HG03196 (cell line): ENCODE measurements at regions not wholly inside any gene's neighbourhood (a gene's known extent, or its start where the extent isn't known, plus 50 kb on each side); places are given as distances from the start of the nearest gene placed in this dataset.

Experiments used
- ATAC-seq: cut with Tn5 transposase; IDR thresholded peaks from one replicate; pipeline ENCODE4 v1.9.1; 2021; ENCODE audit not compliant: unreplicated experiment

- no peak for ATAC-seq
Measured at GRCh38 chr1:168782559-168783116, 53.6 kb upstream of the DPT start.

DNA sequence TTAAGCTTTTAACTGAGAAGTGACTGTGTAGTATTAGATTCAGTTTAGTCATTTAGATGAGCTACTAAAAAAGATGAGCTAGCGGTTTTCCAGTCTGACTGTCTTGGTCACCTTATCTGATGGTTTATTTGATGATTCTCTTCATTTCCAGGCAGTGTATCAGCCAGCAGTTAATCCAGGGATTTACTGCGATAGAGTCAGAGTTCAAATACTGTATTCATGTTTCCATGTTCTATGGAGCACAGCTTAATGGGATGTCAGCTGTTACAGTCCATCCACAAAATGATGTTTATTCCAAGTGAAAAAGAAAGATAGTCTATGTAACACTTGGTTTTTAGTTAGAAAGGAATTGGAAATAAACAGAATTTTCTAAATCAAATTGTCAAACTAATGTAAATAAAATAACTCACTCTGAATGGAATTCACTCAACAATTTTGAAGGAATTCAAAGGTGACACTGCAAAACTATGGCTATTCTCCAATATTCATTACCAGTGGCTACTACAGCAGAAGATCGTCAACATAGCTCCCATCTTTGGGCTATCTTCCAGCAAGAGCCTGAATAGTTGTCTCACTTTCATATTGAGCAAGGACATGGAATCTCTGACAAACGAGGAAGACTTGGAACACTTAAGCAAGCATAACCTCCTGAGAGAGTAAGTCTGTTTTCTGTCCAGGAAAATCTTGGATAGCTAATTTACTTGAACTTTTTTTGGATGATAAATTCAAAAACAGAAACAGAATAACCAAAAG is 54.6 kb upstream of the DPT start:
- no peak for ATAC-seq

- ATAC-seq = no peak
Measured at GRCh38 chr1:168786476-168787330, 57.7 kb upstream of the DPT start.

GRCh38 chr1:168788258-168788657 is 59.3 kb upstream of the DPT start:
- ATAC-seq = no peak

GRCh38 chr1:168789501-168789900 is 60.5 kb upstream of the DPT start:
- ATAC-seq = no peak

- no peak for ATAC-seq
Measured at GRCh38 chr1:168792142-168792541, 63.1 kb upstream of the DPT start.

GRCh38 chr1:168792592-168793125 is 63.7 kb upstream of the DPT start:
- ATAC-seq = no peak

GRCh38 chr1:168794057-168794456 is 65.1 kb upstream of the DPT start:
- no peak for ATAC-seq

- ATAC-seq = no peak
Measured at GRCh38 chr1:168795681-168796080, 66.7 kb upstream of the DPT start.

DNA sequence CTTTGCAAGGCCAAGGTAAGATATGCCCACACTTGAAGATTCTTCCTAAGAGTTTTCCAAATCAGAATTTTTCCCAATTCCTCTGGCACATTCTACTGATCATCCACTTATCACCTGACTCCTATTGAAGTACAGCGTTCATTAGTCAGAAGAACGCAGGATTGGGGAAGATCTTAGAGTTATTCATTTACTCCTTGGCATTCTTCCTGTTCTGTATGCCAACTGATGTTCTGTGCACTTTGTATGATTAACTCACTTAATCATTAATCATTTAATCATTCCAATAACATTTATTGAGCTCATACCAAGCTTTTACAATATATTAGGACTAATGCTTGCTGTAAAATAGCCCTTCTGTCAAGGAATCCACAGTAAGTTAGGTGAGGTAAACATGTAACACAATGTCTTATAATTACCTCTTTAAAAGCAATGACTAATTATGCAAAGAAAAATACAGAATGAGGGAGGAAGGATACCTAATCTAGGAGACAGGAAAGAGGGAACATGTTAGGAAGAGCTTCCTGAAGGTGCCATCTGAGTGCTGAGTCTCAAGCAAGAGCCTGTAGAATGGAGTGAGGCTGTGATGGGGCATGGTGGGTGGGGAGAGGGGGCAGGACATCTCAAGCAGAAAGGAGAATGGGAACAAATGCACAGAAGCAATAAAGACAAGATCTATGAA is 71.1 kb upstream of the DPT start:
- no peak for ATAC-seq

DNA sequence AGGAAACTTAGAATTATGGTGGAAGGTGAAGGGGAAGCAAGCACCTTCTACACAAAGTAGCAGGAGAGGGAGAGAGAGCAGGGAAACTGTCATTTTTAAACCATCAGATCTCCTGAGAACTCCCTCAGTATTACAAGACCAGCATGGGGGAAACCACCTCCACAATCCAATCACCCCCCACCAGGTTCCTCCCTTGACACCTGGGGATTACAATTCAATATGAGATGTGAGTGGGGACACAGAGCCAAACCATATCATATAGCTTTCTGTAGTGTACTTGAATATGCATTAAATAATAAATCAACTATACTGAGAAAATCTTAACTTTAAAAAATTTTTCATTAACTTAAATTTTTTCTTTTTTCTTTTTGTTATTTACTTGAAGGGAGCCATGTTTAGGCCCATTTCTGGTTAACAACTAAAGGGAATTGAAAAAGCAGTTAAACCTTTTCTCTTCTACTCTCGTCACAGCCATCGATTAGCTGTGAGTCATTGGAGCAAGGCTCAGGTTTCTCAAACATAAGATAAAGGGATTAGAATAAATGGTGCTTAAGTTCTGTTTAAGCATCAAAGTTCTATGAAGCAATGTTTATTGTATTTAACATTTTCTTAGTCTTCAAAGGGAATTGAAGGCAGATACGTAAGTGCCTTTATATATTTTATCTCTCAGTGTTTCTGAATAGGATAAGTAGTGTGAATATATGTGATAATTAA is 72.2 kb upstream of the DPT start:
- no peak for ATAC-seq

- ATAC-seq = no peak
Measured at GRCh38 chr1:168803806-168804510, 75.0 kb upstream of the DPT start.

- no peak for ATAC-seq
Measured at GRCh38 chr1:168806952-168807351, 77.9 kb upstream of the DPT start.

DNA sequence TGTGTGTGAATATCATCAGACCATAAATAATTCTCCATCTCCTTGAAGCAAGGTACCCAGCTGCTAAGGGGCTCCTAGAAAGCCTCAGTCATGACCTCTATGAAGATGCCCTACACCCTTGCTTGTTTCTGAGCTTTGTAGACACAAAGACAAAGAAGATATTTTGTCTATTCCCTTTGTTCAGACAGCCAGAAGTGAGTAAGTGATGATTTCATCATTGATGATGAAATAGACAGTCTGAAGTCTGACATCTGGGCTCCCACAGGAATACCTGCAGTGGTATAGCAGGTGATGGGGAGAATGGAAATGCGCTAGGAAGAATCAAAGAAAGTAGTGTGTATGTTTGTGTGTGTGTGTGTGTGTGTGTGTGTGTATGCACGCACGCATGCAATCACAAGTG is 82.2 kb upstream of the DPT start:
- ATAC-seq = no peak

DNA sequence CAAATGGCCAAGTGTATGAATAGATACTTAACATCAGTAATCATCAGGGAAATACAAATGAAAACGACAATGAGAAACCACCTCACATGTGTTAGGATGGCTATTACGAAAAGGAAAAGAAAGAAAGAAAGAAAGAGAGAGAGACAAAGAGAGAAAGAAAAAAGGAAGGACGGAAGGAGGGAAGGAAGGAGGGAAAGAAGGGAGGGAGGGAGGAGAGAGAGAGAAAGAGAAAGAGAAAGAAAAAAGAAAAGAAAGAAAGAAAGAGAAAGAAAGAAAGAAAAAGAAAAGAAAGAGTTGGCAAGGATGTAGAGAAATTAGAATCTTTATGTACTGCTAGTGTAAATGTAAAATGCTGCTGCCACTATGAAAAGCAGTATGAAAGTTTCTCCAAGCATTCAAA is 90.7 kb upstream of the DPT start:
- no peak for ATAC-seq

GRCh38 chr1:168821434-168821833 is 92.4 kb upstream of the DPT start:
- ATAC-seq = no peak

DNA sequence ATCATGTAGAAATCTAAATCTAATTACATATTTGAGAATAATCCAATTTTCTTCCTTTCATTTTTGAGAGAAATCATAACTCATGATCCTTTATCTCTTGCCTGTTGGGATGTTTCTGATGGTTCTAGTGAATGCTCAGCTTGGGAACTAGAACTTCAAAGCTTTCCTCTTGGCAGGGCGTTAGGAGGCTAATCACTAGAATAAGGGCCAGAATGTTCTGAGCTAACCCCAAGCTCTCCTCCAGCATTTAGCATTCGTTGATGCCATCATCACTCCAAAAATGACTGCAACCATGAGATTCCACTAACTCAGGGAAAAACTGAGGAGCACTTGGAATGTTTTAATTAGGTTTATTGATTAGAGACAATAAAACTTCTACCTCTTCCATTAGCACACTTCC is 93.9 kb upstream of the DPT start:
- ATAC-seq = no peak

DNA sequence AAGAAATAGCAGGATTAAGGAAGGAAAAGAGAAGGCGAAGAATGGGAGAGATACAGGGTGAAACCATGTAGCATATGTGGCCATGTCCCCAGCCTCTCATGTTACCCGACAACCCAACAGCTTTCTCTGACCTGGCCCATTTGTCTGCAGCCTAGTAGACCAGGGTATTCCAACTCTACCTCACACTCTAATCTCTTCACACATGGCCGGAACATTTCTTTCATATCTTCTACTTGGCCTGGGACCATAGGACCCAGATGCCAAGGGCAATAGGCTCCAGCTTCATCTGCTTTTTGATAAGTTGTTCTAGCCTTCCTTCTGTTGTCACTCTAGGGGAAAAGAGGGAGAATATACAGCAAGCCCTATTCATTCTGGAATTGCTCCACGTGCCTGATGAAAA is 95.0 kb upstream of the DPT start:
- no peak for ATAC-seq

GRCh38 chr1:168824418-168825065 is 95.5 kb upstream of the DPT start:
- ATAC-seq = no peak

DNA sequence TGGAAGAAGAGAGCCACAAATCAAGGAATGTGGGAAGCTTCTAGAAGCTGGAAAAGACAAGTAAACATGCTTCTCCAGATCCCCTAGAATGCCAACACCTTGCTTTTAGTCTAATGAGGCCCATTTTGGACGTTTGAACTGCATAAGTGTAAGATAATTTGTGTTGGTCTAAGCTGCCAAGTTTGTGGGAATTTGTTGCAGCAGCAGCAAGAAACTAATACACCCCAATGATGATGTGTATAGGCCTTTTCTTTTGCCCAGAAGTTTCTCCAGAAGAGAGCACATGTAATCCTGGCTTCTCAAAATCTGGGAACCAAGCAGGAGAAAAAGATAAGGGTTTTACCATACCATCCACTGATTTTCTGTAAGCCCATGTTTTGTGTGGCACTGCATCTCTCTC is 96.1 kb upstream of the DPT start:
- no peak for ATAC-seq
